ENCODE measurements at regions not wholly inside any gene's neighbourhood (a gene's known extent, or its start where the extent isn't known, plus 50 kb on each side); places are given as distances from the start of the nearest gene placed in this dataset.

- H3K4ac ChIP-seq (ENCODE audit: low read depth, low read length), result no peak overlapping the region
- H2BK120ac ChIP-seq (ENCODE audit: insufficient read depth, low read length, poor library complexity), result no peak overlapping the region
- H3K23ac ChIP-seq (ENCODE audit: low read length), result no peak overlapping the region
- no peak overlapping the region for H4K8ac ChIP-seq (ENCODE audit: low read depth, low read length)
- H4K12ac ChIP-seq (ENCODE audit: low read depth, low read length), result no peak overlapping the region
- H4K91ac ChIP-seq (ENCODE audit: low read depth, low read length), result no peak overlapping the region
- WGBS (ENCODE audit: extremely low coverage, insufficient coverage, insufficient read length), result no CpG with 5 or more reads among the region's 5 CpGs
- H3K79me2 ChIP-seq (ENCODE audit: control insufficient read depth, insufficient read depth, low read length, poor library complexity), result no peaks in the 10 kb centered on the region
- no peaks in the 10 kb centered on the region for H3K4me1 ChIP-seq (ENCODE audit: control insufficient read depth in 1 of 2, insufficient read depth in 2 of 2, low read length in 2 of 2)
- no peak overlapping the region for H3K27ac ChIP-seq (ENCODE audit: low read depth, low read length)
- H3K27me3 ChIP-seq (ENCODE audit: insufficient read depth, low read length), result no peaks in the 10 kb centered on the region
- no peak overlapping the region for H2BK5ac ChIP-seq (ENCODE audit: low read depth, low read length, poor library complexity)
- H2BK12ac ChIP-seq (ENCODE audit: low read length), result no peak overlapping the region
- no peak overlapping the region for H3K9ac ChIP-seq (ENCODE audit: low read length)
- H3K14ac ChIP-seq (ENCODE audit: low read length), result no peak overlapping the region
- H3K9me3 ChIP-seq (ENCODE audit: insufficient read depth, low read depth, low read length), result no peaks in the 10 kb centered on the region
- no peak overlapping the region for H3K18ac ChIP-seq (ENCODE audit: low read length)
- no peak overlapping the region for H2AK5ac ChIP-seq (ENCODE audit: low read length)
- no peaks in the 10 kb centered on the region for H3K36me3 ChIP-seq (ENCODE audit: control insufficient read depth in 1 of 2, insufficient read depth in 2 of 2, low read length in 2 of 2)
- no peak overlapping the region for H3K4me3 ChIP-seq (ENCODE audit: low read depth, low read length)
- no peaks in the 10 kb centered on the region for H3K79me1 ChIP-seq (ENCODE audit: low read length)
- no peak overlapping the region for H2AFZ ChIP-seq (ENCODE audit: insufficient read depth, low read length, poor library complexity)
- DNase-seq, result no peak
- no peak overlapping the region for H3K4me2 ChIP-seq (ENCODE audit: low read length)
These were observed 1006.5 kb downstream of the KCNMA1 start for GRCh38 chr10:76631036-76631670.

- Histone ChIP-seq H3K14ac (ENCODE audit: low read length) (no peak overlapping the region), H3K18ac (ENCODE audit: low read length) (no peak overlapping the region), H3K9me3 (ENCODE audit: insufficient read depth, low read depth, low read length) (no peaks in the 10 kb centered on the region), H3K27me3 (ENCODE audit: insufficient read depth, low read length) (no peaks in the 10 kb centered on the region), H3K4me1 (ENCODE audit: control insufficient read depth in 1 of 2, insufficient read depth in 2 of 2, low read length in 2 of 2) (no peaks in the 10 kb centered on the region), H3K4ac (ENCODE audit: low read depth, low read length) (no peak overlapping the region), H3K79me2 (ENCODE audit: control insufficient read depth, insufficient read depth, low read length, poor library complexity) (no peaks in the 10 kb centered on the region), H4K91ac (ENCODE audit: low read depth, low read length) (no peak overlapping the region), H3K27ac (ENCODE audit: low read depth, low read length) (no peak overlapping the region), H2BK5ac (ENCODE audit: low read depth, low read length, poor library complexity) (no peak overlapping the region), H2AFZ (ENCODE audit: insufficient read depth, low read length, poor library complexity) (no peak overlapping the region), H3K4me2 (ENCODE audit: low read length) (no peak overlapping the region), H3K4me3 (ENCODE audit: low read depth, low read length) (no peak overlapping the region), H3K36me3 (ENCODE audit: control insufficient read depth in 1 of 2, insufficient read depth in 2 of 2, low read length in 2 of 2) (no peaks in the 10 kb centered on the region), H3K79me1 (ENCODE audit: low read length) (no peaks in the 10 kb centered on the region), H3K9ac (ENCODE audit: low read length) (no peak overlapping the region), H2AK5ac (ENCODE audit: low read length) (no peak overlapping the region), H2BK120ac (ENCODE audit: insufficient read depth, low read length, poor library complexity) (no peak overlapping the region), H4K12ac (ENCODE audit: low read depth, low read length) (no peak overlapping the region), H3K23ac (ENCODE audit: low read length) (no peak overlapping the region), H4K8ac (ENCODE audit: low read depth, low read length) (no peak overlapping the region), H2BK12ac (ENCODE audit: low read length) (no peak overlapping the region)
- DNase-seq, result no peak
- WGBS (ENCODE audit: extremely low coverage, insufficient coverage, insufficient read length), result no CpG with 5 or more reads among the region's 1 CpG
These were observed 1008.8 kb downstream of the KCNMA1 start for GRCh38 chr10:76628801-76629200.

GRCh38 chr10:76626386-76626785 lies 1011.2 kb downstream of the KCNMA1 start:
- DNase-seq, result no peak
- Histone ChIP-seq H3K79me2 (ENCODE audit: control insufficient read depth, insufficient read depth, low read length, poor library complexity) (no peaks in the 10 kb centered on the region), H2AK5ac (ENCODE audit: low read length) (no peak overlapping the region), H3K79me1 (ENCODE audit: low read length) (no peaks in the 10 kb centered on the region), H3K14ac (ENCODE audit: low read length) (no peak overlapping the region), H4K8ac (ENCODE audit: low read depth, low read length) (no peak overlapping the region), H2BK120ac (ENCODE audit: insufficient read depth, low read length, poor library complexity) (no peak overlapping the region), H3K18ac (ENCODE audit: low read length) (no peak overlapping the region), H3K4ac (ENCODE audit: low read depth, low read length) (no peak overlapping the region), H4K12ac (ENCODE audit: low read depth, low read length) (no peak overlapping the region), H3K4me1 (ENCODE audit: control insufficient read depth in 1 of 2, insufficient read depth in 2 of 2, low read length in 2 of 2) (no peaks in the 10 kb centered on the region), H3K23ac (ENCODE audit: low read length) (no peak overlapping the region), H3K4me2 (ENCODE audit: low read length) (no peak overlapping the region), H3K4me3 (ENCODE audit: low read depth, low read length) (no peak overlapping the region), H3K9me3 (ENCODE audit: insufficient read depth, low read depth, low read length) (no peaks in the 10 kb centered on the region), H4K91ac (ENCODE audit: low read depth, low read length) (no peak overlapping the region), H3K9ac (ENCODE audit: low read length) (no peak overlapping the region), H3K27ac (ENCODE audit: low read depth, low read length) (no peak overlapping the region), H3K27me3 (ENCODE audit: insufficient read depth, low read length) (no peaks in the 10 kb centered on the region), H2BK12ac (ENCODE audit: low read length) (no peak overlapping the region), H3K36me3 (ENCODE audit: control insufficient read depth in 1 of 2, insufficient read depth in 2 of 2, low read length in 2 of 2) (no peaks in the 10 kb centered on the region), H2AFZ (ENCODE audit: insufficient read depth, low read length, poor library complexity) (no peak overlapping the region), H2BK5ac (ENCODE audit: low read depth, low read length, poor library complexity) (no peak overlapping the region)
- no CpG with 5 or more reads among the region's 2 CpGs for WGBS (ENCODE audit: extremely low coverage, insufficient coverage, insufficient read length)

GRCh38 chr10:76624470-76624869 lies 1013.1 kb downstream of the KCNMA1 start:
- WGBS (ENCODE audit: extremely low coverage, insufficient coverage, insufficient read length), result no CpG with 5 or more reads among the region's 6 CpGs
- no peak overlapping the region for H3K23ac ChIP-seq (ENCODE audit: low read length)
- no peak overlapping the region for H4K12ac ChIP-seq (ENCODE audit: low read depth, low read length)
- no peak overlapping the region for H3K4ac ChIP-seq (ENCODE audit: low read depth, low read length)
- no peak overlapping the region for H2BK5ac ChIP-seq (ENCODE audit: low read depth, low read length, poor library complexity)
- H3K14ac ChIP-seq (ENCODE audit: low read length), result no peak overlapping the region
- H2AFZ ChIP-seq (ENCODE audit: insufficient read depth, low read length, poor library complexity), result no peak overlapping the region
- no peaks in the 10 kb centered on the region for H3K27me3 ChIP-seq (ENCODE audit: insufficient read depth, low read length)
- no peaks in the 10 kb centered on the region for H3K79me1 ChIP-seq (ENCODE audit: low read length)
- no peak overlapping the region for H4K91ac ChIP-seq (ENCODE audit: low read depth, low read length)
- no peak overlapping the region for H3K18ac ChIP-seq (ENCODE audit: low read length)
- no peak overlapping the region for H3K4me3 ChIP-seq (ENCODE audit: low read depth, low read length)
- no peak overlapping the region for H3K27ac ChIP-seq (ENCODE audit: low read depth, low read length)
- no peak for DNase-seq
- H3K36me3 ChIP-seq (ENCODE audit: control insufficient read depth in 1 of 2, insufficient read depth in 2 of 2, low read length in 2 of 2), result no peaks in the 10 kb centered on the region
- no peak overlapping the region for H3K9ac ChIP-seq (ENCODE audit: low read length)
- no peaks in the 10 kb centered on the region for H3K79me2 ChIP-seq (ENCODE audit: control insufficient read depth, insufficient read depth, low read length, poor library complexity)
- no peak overlapping the region for H2BK120ac ChIP-seq (ENCODE audit: insufficient read depth, low read length, poor library complexity)
- H3K4me2 ChIP-seq (ENCODE audit: low read length), result no peak overlapping the region
- H3K9me3 ChIP-seq (ENCODE audit: insufficient read depth, low read depth, low read length), result peaks cover 2% of the 10 kb centered on the region
- H2AK5ac ChIP-seq (ENCODE audit: low read length), result no peak overlapping the region
- H3K4me1 ChIP-seq (ENCODE audit: control insufficient read depth in 1 of 2, insufficient read depth in 2 of 2, low read length in 2 of 2), result no peaks in the 10 kb centered on the region
- H4K8ac ChIP-seq (ENCODE audit: low read depth, low read length), result no peak overlapping the region
- H2BK12ac ChIP-seq (ENCODE audit: low read length), result no peak overlapping the region

All from trophoblast cell (in vitro differentiated cells and primary cell).